ENCODE measurements at regions not wholly inside any gene's neighbourhood (a gene's known extent, or its start where the extent isn't known, plus 50 kb on each side); places are given as distances from the start of the nearest gene placed in this dataset.
A peak's percentile ranks its signal among the peaks of the same experiment; 100 is the strongest.

DNA sequence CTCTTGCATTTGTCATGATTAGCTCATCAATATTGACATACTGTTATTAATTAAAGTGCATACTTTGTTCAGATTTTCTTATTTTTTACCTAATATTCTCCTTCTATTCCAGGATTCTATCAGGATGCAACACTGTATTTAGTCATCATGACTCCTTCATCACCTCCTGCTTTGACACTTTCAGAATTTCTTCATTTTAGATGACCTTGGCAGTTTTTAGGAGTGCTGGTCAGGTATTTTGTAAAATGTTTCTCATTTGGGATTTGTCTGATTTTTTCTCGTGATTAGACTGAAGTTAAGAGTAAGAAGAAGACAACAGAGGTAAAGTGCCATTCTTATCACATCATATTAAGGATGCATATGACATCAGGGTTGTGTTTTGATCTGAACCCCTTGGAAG, 167.0 kb upstream of the FOXG1 start:
- Histone ChIP-seq H3K36me3 (ENCODE audit: control insufficient read depth, insufficient read depth, low read length) (no peaks in the 10 kb centered on the region), H3K27ac (ENCODE audit: low read depth, low read length) (no peak overlapping the region), H3K9me3 (ENCODE audit: control insufficient read depth, insufficient read depth, low read length) (no peaks in the 10 kb centered on the region), H3K4me3 (ENCODE audit: low read depth, low read length) (no peak overlapping the region), H3K4me1 (ENCODE audit: control insufficient read depth, insufficient read depth, low read length) (no peaks in the 10 kb centered on the region), H3K27me3 (ENCODE audit: control insufficient read depth, insufficient read depth, low read length) (no peaks in the 10 kb centered on the region)
- no peak for DNase-seq (ENCODE audit: low read depth in 4 of 6, low spot score in 6 of 6)
- WGBS (ENCODE audit: insufficient coverage), result no CpG with 5 or more reads among the region's 1 CpG

DNA sequence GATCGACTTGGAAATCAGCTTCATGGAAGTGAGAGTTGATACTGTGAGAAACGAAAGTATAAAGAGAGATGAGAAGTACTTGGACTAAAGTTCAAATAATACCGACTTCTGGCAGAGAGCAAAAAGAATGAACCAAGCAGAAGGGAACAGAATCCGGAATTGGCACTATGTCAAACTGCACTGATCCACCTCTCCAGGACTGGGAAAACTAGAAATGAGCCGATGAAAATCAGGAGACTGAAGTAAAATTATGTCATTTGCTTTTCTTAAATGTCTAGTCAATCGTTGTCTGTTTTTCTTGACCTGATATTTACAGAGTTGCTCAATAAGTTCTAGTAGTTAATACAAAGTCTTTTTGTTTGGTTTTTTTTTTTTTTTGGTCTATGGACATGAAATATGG, 163.0 kb upstream of the FOXG1 start:
- no peaks in the 10 kb centered on the region for H3K36me3 ChIP-seq (ENCODE audit: control insufficient read depth, insufficient read depth, low read length)
- H3K9me3 ChIP-seq (ENCODE audit: control insufficient read depth, insufficient read depth, low read length), result no peaks in the 10 kb centered on the region
- H3K4me1 ChIP-seq (ENCODE audit: control insufficient read depth, insufficient read depth, low read length), result no peaks in the 10 kb centered on the region
- no peak overlapping the region for H3K27ac ChIP-seq (ENCODE audit: low read depth, low read length)
- H3K27me3 ChIP-seq (ENCODE audit: control insufficient read depth, insufficient read depth, low read length), result no peaks in the 10 kb centered on the region
- no peak overlapping the region for H3K4me3 ChIP-seq (ENCODE audit: low read depth, low read length)
- DNase-seq (ENCODE audit: low read depth in 4 of 6, low spot score in 6 of 6), result peak in 1 of 6 donors; percentile 23
- WGBS (ENCODE audit: insufficient coverage), result 59% methylated on average over 4 of the region's 6 CpGs

DNA sequence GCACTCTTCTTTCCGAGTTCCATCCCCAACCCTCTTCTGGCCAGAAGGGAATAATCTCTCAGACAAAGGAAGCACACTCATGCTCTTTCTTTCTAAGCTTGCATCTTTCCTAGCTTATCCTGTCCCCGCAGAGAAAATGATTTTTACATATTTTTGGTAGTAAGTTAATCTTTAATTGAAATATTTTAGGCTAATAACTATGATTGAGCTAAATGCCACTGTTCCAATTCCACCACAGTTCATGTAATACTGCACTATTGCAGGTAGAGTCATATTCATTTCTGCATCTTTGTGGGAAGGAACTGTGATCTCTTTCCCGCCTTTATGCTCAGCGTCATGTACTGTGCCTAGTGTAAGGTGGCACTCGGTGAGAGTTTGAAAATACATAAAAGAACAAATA, 158.9 kb upstream of the FOXG1 start:
- no peaks in the 10 kb centered on the region for H3K36me3 ChIP-seq (ENCODE audit: control insufficient read depth, insufficient read depth, low read length)
- H3K4me1 ChIP-seq (ENCODE audit: control insufficient read depth, insufficient read depth, low read length), result no peaks in the 10 kb centered on the region
- H3K27ac ChIP-seq (ENCODE audit: low read depth, low read length), result no peak overlapping the region
- H3K9me3 ChIP-seq (ENCODE audit: control insufficient read depth, insufficient read depth, low read length), result no peaks in the 10 kb centered on the region
- no peak overlapping the region for H3K4me3 ChIP-seq (ENCODE audit: low read depth, low read length)
- H3K27me3 ChIP-seq (ENCODE audit: control insufficient read depth, insufficient read depth, low read length), result no peaks in the 10 kb centered on the region
- WGBS (ENCODE audit: insufficient coverage), result 57% methylated on average over 1 of the region's 5 CpGs
- DNase-seq (ENCODE audit: low read depth in 4 of 6, low spot score in 6 of 6), result peak in 2 of 6 donors; percentile 20 to 76

DNA sequence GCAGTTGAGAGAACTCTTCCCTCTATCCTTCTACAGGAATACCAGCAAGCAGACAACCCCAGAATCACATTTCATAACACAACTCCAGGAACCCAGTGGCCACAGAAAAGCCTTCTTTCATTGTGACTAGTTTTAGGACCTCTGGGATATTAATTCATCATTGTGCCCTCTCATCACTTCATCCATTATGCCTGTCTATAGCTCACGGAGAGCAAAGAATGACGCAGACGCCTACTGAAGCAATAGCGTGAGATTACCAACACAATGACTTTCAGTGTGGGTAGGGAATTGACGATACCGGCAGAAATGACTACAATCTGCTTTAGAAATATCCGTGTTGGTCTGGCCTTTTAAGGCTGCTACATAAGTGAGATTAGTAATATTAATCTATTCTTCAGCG, 158.1 kb upstream of the FOXG1 start:
- H3K4me3 ChIP-seq (ENCODE audit: low read depth, low read length), result peak overlapping the region; percentile 33
- H3K4me1 ChIP-seq (ENCODE audit: control insufficient read depth, insufficient read depth, low read length), result no peaks in the 10 kb centered on the region
- H3K9me3 ChIP-seq (ENCODE audit: control insufficient read depth, insufficient read depth, low read length), result no peaks in the 10 kb centered on the region
- no CpG with 5 or more reads among the region's 8 CpGs for WGBS (ENCODE audit: insufficient coverage)
- H3K36me3 ChIP-seq (ENCODE audit: control insufficient read depth, insufficient read depth, low read length), result no peaks in the 10 kb centered on the region
- DNase-seq (ENCODE audit: low read depth in 4 of 6, low spot score in 6 of 6), result peak; percentile 33 to 94 (median 48)
- peak overlapping the region; percentile 77 for H3K27ac ChIP-seq (ENCODE audit: low read depth, low read length)
- H3K27me3 ChIP-seq (ENCODE audit: control insufficient read depth, insufficient read depth, low read length), result no peaks in the 10 kb centered on the region

DNA sequence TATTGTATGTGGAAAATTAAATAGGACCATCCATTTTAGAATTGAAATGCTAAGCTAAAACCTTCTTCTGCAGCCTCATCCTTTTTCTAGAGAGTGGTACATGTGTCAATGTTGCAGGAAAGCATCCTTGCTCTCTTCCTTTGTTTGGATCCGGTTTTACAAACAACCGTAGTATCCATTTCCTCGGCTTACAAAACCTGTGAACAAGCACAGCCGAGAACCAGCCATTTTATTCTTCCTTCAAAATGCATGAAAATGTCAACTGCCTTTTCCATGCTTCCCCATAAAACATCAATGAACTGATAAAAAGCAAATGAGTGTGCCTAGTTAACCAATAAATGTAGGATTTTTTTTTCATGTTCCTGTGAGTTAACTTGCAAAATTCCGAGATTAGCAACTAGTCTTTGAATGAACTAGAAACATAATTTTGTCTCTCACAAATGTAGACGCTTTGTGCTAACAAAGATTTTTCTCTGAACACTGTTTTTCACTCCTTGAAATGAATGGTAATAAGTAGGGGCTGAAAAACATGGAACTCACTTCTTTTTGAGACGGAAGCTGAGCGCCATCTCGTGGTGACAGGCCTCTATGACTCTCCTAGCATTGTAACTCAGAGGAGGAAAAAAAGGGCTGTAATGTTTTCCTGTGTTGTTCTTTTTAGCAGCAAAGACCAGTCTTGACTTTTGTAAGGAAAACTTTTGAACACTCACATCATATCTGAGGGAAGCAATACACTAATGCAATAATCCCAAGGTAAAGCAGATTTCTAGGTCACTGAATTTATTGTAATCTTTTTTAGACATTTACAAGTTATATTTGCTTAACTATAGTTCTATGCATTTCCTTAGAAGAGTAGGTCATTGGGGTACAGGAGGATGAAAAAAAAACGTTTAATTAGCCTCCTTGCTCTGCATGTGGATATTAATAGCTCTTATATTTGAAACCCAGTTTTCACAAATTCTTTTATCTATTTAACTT, 157.4 kb upstream of the FOXG1 start:
- no peaks in the 10 kb centered on the region for H3K36me3 ChIP-seq (ENCODE audit: control insufficient read depth, insufficient read depth, low read length)
- peak; percentile 81 to 98 (median 88) for DNase-seq (ENCODE audit: low read depth in 4 of 6, low spot score in 6 of 6)
- H3K27ac ChIP-seq (ENCODE audit: low read depth, low read length), result peak overlapping the region; percentile 77
- H3K27me3 ChIP-seq (ENCODE audit: control insufficient read depth, insufficient read depth, low read length), result no peaks in the 10 kb centered on the region
- H3K9me3 ChIP-seq (ENCODE audit: control insufficient read depth, insufficient read depth, low read length), result no peaks in the 10 kb centered on the region
- H3K4me3 ChIP-seq (ENCODE audit: low read depth, low read length), result peak overlapping the region; percentile 33
- WGBS (ENCODE audit: insufficient coverage), result 3% methylated on average over 4 of the region's 10 CpGs
- no peaks in the 10 kb centered on the region for H3K4me1 ChIP-seq (ENCODE audit: control insufficient read depth, insufficient read depth, low read length)

DNA sequence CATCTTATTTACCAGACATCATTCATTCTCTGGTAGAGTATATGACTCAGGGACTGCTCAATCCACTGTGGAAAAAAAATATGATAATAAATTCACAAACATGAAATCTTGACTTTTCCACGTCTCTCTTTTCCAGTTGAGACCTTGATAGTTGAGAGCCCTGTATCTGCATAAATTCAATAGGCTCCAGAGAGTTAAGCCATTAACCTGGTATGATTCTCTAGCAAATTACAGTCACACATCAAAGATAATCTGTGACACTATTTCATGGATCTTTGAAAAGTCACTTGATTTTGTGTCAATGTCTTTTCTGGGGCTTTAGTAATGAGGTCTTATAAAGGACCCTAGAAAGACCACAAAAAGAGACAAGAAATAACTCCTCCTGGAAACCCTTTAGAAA, 154.2 kb upstream of the FOXG1 start:
- no peaks in the 10 kb centered on the region for H3K27me3 ChIP-seq (ENCODE audit: control insufficient read depth, insufficient read depth, low read length)
- H3K9me3 ChIP-seq (ENCODE audit: control insufficient read depth, insufficient read depth, low read length), result no peaks in the 10 kb centered on the region
- no peaks in the 10 kb centered on the region for H3K4me1 ChIP-seq (ENCODE audit: control insufficient read depth, insufficient read depth, low read length)
- no peak for DNase-seq (ENCODE audit: low read depth in 4 of 6, low spot score in 6 of 6)
- H3K36me3 ChIP-seq (ENCODE audit: control insufficient read depth, insufficient read depth, low read length), result no peaks in the 10 kb centered on the region
- H3K4me3 ChIP-seq (ENCODE audit: low read depth, low read length), result no peak overlapping the region
- no peak overlapping the region for H3K27ac ChIP-seq (ENCODE audit: low read depth, low read length)
- no CpG with 5 or more reads among the region's 1 CpG for WGBS (ENCODE audit: insufficient coverage)

DNA sequence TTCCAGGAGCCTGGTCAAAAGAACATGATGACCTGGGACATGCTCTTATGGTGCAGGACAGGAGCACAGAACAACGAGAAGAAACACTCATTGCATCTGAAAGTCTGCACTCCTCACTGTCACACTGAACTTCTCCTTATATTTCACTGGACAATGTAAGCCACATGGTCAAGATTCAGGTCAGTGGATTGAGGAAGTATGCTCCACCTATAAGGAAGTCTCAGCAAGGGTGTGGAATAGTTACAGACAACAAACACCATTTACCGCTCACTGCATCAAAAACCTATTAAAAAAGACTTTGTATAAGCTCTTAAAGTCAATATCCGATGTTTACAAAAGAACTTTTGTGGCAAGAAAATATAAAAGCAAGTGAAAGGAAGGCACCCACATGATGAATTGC, 153.1 kb upstream of the FOXG1 start:
- 67% methylated on average over 1 of the region's 3 CpGs for WGBS (ENCODE audit: insufficient coverage)
- no peak overlapping the region for H3K4me3 ChIP-seq (ENCODE audit: low read depth, low read length)
- no peak overlapping the region for H3K27ac ChIP-seq (ENCODE audit: low read depth, low read length)
- no peaks in the 10 kb centered on the region for H3K36me3 ChIP-seq (ENCODE audit: control insufficient read depth, insufficient read depth, low read length)
- H3K4me1 ChIP-seq (ENCODE audit: control insufficient read depth, insufficient read depth, low read length), result no peaks in the 10 kb centered on the region
- no peak for DNase-seq (ENCODE audit: low read depth in 4 of 6, low spot score in 6 of 6)
- no peaks in the 10 kb centered on the region for H3K9me3 ChIP-seq (ENCODE audit: control insufficient read depth, insufficient read depth, low read length)
- H3K27me3 ChIP-seq (ENCODE audit: control insufficient read depth, insufficient read depth, low read length), result no peaks in the 10 kb centered on the region

DNA sequence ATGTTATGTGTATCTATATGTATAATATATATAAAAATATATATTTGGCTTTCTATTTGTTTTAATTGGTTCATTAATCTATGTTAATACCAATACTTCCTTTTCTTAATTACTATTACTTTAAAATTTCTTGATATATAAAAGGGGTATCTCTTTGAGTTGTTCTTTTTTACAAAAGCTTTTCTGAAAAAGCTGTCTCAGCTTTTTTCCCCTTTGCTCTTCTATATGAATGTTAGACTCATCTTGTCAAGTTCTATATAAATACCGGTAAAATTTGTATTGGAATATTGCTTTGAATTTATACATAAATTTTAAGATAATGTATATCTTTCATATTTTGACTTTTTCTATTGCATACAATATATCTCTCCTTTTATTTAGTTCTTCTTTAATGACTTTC, 139.8 kb upstream of the FOXG1 start:
- no peaks in the 10 kb centered on the region for H3K36me3 ChIP-seq (ENCODE audit: control insufficient read depth, insufficient read depth, low read length)
- H3K4me1 ChIP-seq (ENCODE audit: control insufficient read depth, insufficient read depth, low read length), result no peaks in the 10 kb centered on the region
- H3K9me3 ChIP-seq (ENCODE audit: control insufficient read depth, insufficient read depth, low read length), result no peaks in the 10 kb centered on the region
- DNase-seq (ENCODE audit: low read depth in 4 of 6, low spot score in 6 of 6), result no peak
- H3K4me3 ChIP-seq (ENCODE audit: low read depth, low read length), result no peak overlapping the region
- no CpG with 5 or more reads among the region's 1 CpG for WGBS (ENCODE audit: insufficient coverage)
- H3K27me3 ChIP-seq (ENCODE audit: control insufficient read depth, insufficient read depth, low read length), result no peaks in the 10 kb centered on the region
- H3K27ac ChIP-seq (ENCODE audit: low read depth, low read length), result no peak overlapping the region

DNA sequence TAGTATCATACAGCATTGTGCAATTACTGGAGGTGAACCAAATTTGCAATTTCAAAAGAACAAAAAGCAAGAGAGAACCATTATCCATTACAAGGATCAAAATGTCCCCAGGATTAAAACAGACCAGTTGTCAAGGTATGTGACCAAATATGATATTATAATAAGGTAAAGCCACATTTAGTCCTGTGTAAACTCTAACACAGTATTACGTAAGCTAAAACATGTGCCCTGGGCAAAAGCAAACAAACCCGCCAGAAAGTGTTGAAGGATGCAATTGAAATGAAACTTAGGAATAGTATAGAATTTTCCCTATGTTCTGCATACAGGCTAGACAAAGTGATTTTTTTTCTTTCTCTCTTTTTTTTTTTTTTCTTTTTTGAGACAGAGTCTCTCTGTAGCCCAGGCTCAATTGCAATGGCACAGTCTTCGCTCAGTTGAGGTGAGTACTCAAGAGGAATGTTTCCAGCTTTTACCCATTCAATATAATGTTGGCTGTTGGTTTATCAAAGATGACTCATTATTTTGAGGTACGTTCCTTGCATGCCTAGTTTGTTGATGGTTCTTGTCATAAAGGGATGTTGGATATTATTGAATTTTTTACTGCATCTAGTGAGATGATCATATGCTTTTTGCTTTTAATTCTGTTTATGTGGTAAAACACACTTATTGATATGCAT, 137.1 kb upstream of the FOXG1 start:
- no peaks in the 10 kb centered on the region for H3K9me3 ChIP-seq (ENCODE audit: control insufficient read depth, insufficient read depth, low read length)
- H3K36me3 ChIP-seq (ENCODE audit: control insufficient read depth, insufficient read depth, low read length), result no peaks in the 10 kb centered on the region
- 80% methylated on average over 1 of the region's 4 CpGs for WGBS (ENCODE audit: insufficient coverage)
- no peak overlapping the region for H3K27ac ChIP-seq (ENCODE audit: low read depth, low read length)
- no peaks in the 10 kb centered on the region for H3K27me3 ChIP-seq (ENCODE audit: control insufficient read depth, insufficient read depth, low read length)
- H3K4me1 ChIP-seq (ENCODE audit: control insufficient read depth, insufficient read depth, low read length), result no peaks in the 10 kb centered on the region
- H3K4me3 ChIP-seq (ENCODE audit: low read depth, low read length), result no peak overlapping the region
- DNase-seq (ENCODE audit: low read depth in 4 of 6, low spot score in 6 of 6), result no peak

DNA sequence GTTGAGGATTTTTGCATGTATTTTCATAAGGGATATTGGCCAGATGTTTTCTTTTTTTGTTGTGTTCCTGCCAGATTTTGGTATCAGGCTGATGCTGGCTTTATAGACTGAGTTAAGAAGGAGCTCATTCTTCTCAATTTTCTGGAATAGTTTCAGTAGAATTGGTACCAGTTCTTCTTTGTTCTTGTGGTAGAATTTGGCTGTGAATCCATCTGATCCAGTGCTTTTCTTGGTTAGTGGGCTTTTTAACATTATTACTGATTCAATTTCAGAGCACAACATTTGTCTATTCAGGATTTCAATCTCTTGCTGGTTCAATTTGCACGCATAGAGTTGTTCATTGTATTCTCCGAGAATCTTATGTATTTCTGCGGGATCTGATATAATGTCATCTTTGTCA, 136.5 kb upstream of the FOXG1 start:
- no peaks in the 10 kb centered on the region for H3K27me3 ChIP-seq (ENCODE audit: control insufficient read depth, insufficient read depth, low read length)
- H3K27ac ChIP-seq (ENCODE audit: low read depth, low read length), result no peak overlapping the region
- H3K4me3 ChIP-seq (ENCODE audit: low read depth, low read length), result no peak overlapping the region
- 56% methylated on average over 3 of the region's 3 CpGs for WGBS (ENCODE audit: insufficient coverage)
- H3K9me3 ChIP-seq (ENCODE audit: control insufficient read depth, insufficient read depth, low read length), result no peaks in the 10 kb centered on the region
- no peak for DNase-seq (ENCODE audit: low read depth in 4 of 6, low spot score in 6 of 6)
- H3K36me3 ChIP-seq (ENCODE audit: control insufficient read depth, insufficient read depth, low read length), result no peaks in the 10 kb centered on the region
- no peaks in the 10 kb centered on the region for H3K4me1 ChIP-seq (ENCODE audit: control insufficient read depth, insufficient read depth, low read length)

Measured in spinal cord (tissue), 9 donors.